ENCODE measurements at regions not wholly inside any gene's neighbourhood (a gene's known extent, or its start where the extent isn't known, plus 50 kb on each side); places are given as distances from the start of the nearest gene placed in this dataset.

DNA sequence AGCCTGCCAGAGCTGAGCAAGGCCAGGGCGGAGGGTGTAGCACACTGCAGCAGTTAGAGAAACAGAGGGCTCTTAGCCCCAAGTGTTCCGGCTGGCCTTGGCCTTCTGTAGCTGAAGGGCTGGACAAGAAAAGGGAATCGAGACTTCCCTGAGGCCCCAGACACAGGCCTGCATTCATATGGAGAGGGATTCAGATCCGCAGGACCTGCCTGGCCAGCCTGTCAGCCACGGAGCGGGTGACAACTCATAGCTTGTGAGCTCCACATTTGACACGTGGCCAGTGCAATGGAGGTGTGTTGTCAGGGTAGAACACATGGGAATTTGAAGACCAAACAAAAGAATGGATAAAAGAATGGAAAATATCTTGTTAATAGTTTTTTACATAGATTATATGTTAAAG is 182.2 kb upstream of the GSC start:
- Histone ChIP-seq H3K36me3 (ENCODE audit: control insufficient read depth, low read length) (no peaks in the 10 kb centered on the region), H3K4me2 (ENCODE audit: low read length) (no peak overlapping the region), H3K4me3 (ENCODE audit: low read length) (no peak overlapping the region), H3K4me1 (ENCODE audit: control insufficient read depth, low read length) (no peaks in the 10 kb centered on the region), H4K20me1 (ENCODE audit: control insufficient read depth, insufficient read depth, low read depth, low read length) (no peaks in the 10 kb centered on the region), H3K27ac (ENCODE audit: low read depth, low read length) (no peak overlapping the region), H3K79me2 (ENCODE audit: control insufficient read depth, low read length) (no peaks in the 10 kb centered on the region), H3K9me3 (ENCODE audit: control insufficient read depth, insufficient read depth, low read length) (no peaks in the 10 kb centered on the region), H3K9me2 (replicated peaks; ENCODE audit: control insufficient read depth, low read length) (no peaks in the 10 kb centered on the region), H3K27me3 (ENCODE audit: control insufficient read depth, low read length) (no peaks in the 10 kb centered on the region), H3F3A (ENCODE audit: control insufficient read depth, insufficient read depth) (no peaks in the 10 kb centered on the region)
- no peak for TF ChIP-seq EZH2phosphoT487 (IDR thresholded peaks at IDR 0.05; ENCODE audit: borderline replicate concordance, low read length)
- TF ChIP-seq, protein P1, sequence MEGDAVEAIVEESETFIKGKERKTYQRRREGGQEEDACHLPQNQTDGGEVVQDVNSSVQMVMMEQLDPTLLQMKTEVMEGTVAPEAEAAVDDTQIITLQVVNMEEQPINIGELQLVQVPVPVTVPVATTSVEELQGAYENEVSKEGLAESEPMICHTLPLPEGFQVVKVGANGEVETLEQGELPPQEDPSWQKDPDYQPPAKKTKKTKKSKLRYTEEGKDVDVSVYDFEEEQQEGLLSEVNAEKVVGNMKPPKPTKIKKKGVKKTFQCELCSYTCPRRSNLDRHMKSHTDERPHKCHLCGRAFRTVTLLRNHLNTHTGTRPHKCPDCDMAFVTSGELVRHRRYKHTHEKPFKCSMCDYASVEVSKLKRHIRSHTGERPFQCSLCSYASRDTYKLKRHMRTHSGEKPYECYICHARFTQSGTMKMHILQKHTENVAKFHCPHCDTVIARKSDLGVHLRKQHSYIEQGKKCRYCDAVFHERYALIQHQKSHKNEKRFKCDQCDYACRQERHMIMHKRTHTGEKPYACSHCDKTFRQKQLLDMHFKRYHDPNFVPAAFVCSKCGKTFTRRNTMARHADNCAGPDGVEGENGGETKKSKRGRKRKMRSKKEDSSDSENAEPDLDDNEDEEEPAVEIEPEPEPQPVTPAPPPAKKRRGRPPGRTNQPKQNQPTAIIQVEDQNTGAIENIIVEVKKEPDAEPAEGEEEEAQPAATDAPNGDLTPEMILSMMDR (IDR thresholded peaks at IDR 0.05; ENCODE audit: low read depth, low read length, poor library complexity, severe bottlenecking), result no peak

DNA sequence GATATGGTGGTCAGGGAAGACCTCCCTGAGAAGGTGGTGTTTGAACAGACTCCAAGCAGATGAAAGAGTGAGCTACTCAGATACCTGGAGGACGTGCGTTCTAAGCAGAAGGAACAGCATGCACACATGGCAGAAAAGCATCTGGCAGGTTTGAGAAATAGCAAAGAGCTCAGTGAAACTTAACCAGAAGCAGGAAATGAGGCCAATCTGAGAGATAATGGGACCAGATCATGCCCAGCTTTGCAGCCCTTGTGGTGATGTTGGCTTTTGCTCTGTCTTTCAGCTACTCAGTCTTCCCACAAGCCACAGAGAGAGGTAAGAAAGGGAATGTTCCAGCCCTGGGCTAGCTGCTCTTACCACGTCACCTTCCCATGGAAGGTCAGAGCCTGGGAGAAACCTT is 176.3 kb upstream of the GSC start:
- H3K9me2 ChIP-seq (replicated peaks; ENCODE audit: control insufficient read depth, low read length), result no peaks in the 10 kb centered on the region
- no peaks in the 10 kb centered on the region for H3F3A ChIP-seq (ENCODE audit: control insufficient read depth, insufficient read depth)
- TF ChIP-seq, protein P1 (IDR thresholded peaks at IDR 0.05; ENCODE audit: low read depth, low read length, poor library complexity, severe bottlenecking), result no peak
- TF ChIP-seq EZH2phosphoT487 (IDR thresholded peaks at IDR 0.05; ENCODE audit: borderline replicate concordance, low read length), result no peak
- no peaks in the 10 kb centered on the region for H3K27me3 ChIP-seq (ENCODE audit: control insufficient read depth, low read length)
- no peaks in the 10 kb centered on the region for H3K4me1 ChIP-seq (ENCODE audit: control insufficient read depth, low read length)
- H3K9me3 ChIP-seq (ENCODE audit: control insufficient read depth, insufficient read depth, low read length), result no peaks in the 10 kb centered on the region
- H3K27ac ChIP-seq (ENCODE audit: low read depth, low read length), result no peak overlapping the region
- no peak overlapping the region for H3K4me3 ChIP-seq (ENCODE audit: low read length)
- no peaks in the 10 kb centered on the region for H3K79me2 ChIP-seq (ENCODE audit: control insufficient read depth, low read length)
- H3K36me3 ChIP-seq (ENCODE audit: control insufficient read depth, low read length), result no peaks in the 10 kb centered on the region
- H3K4me2 ChIP-seq (ENCODE audit: low read length), result no peak overlapping the region
- no peaks in the 10 kb centered on the region for H4K20me1 ChIP-seq (ENCODE audit: control insufficient read depth, insufficient read depth, low read depth, low read length)

DNA sequence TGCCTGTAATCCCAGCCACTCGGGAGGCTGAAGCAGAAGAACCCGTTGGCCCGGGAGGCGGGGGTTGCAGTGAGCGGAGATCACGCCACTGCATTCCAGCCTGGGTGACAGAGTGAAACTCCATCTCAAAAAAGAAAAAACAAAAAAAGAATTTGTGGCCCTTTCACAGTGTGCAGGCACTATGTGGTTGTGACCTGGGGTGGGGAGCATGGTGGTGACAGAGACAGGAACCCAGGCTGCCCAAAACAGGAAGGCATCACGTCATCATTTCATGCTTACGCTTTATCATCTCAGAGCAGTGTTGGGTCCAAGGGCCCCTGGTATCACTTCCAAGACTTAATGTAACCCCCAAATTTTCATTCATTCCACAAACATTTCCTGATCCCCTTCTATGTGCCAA is 175.7 kb upstream of the GSC start:
- TF ChIP-seq, protein P1 (IDR thresholded peaks at IDR 0.05; ENCODE audit: low read depth, low read length, poor library complexity, severe bottlenecking), result no peak
- TF ChIP-seq EZH2phosphoT487 (IDR thresholded peaks at IDR 0.05; ENCODE audit: borderline replicate concordance, low read length), result no peak
- H3K4me2 ChIP-seq (ENCODE audit: low read length), result no peak overlapping the region
- H4K20me1 ChIP-seq (ENCODE audit: control insufficient read depth, insufficient read depth, low read depth, low read length), result no peaks in the 10 kb centered on the region

More for the DNA sequence above, 175.7 kb upstream of the GSC start:
- no peaks in the 10 kb centered on the region for H3K79me2 ChIP-seq (ENCODE audit: control insufficient read depth, low read length)
- H3K9me3 ChIP-seq (ENCODE audit: control insufficient read depth, insufficient read depth, low read length), result no peaks in the 10 kb centered on the region
- no peaks in the 10 kb centered on the region for H3K27me3 ChIP-seq (ENCODE audit: control insufficient read depth, low read length)
- H3K9me2 ChIP-seq (replicated peaks; ENCODE audit: control insufficient read depth, low read length), result no peaks in the 10 kb centered on the region
- no peaks in the 10 kb centered on the region for H3K4me1 ChIP-seq (ENCODE audit: control insufficient read depth, low read length)
- H3F3A ChIP-seq (ENCODE audit: control insufficient read depth, insufficient read depth), result no peaks in the 10 kb centered on the region
- no peak overlapping the region for H3K4me3 ChIP-seq (ENCODE audit: low read length)
- H3K36me3 ChIP-seq (ENCODE audit: control insufficient read depth, low read length), result no peaks in the 10 kb centered on the region
- no peak overlapping the region for H3K27ac ChIP-seq (ENCODE audit: low read depth, low read length)

Measured in DOHH2 (cell line).